ENCODE measurements at regions not wholly inside any gene's neighbourhood (a gene's known extent, or its start where the extent isn't known, plus 50 kb on each side); places are given as distances from the start of the nearest gene placed in this dataset.

GRCh38 chr5:145660897-145661640, 174.1 kb downstream of the PRELID2 start:
- TF ChIP-seq CTCF (IDR thresholded peaks at IDR 0.05; ENCODE audit: low read depth, low read length) (no peak), EZH2phosphoT487 (IDR thresholded peaks at IDR 0.05; ENCODE audit: low read depth) (no peak)
